ENCODE measurements at regions not wholly inside any gene's neighbourhood (a gene's known extent, or its start where the extent isn't known, plus 50 kb on each side); places are given as distances from the start of the nearest gene placed in this dataset.

DNA sequence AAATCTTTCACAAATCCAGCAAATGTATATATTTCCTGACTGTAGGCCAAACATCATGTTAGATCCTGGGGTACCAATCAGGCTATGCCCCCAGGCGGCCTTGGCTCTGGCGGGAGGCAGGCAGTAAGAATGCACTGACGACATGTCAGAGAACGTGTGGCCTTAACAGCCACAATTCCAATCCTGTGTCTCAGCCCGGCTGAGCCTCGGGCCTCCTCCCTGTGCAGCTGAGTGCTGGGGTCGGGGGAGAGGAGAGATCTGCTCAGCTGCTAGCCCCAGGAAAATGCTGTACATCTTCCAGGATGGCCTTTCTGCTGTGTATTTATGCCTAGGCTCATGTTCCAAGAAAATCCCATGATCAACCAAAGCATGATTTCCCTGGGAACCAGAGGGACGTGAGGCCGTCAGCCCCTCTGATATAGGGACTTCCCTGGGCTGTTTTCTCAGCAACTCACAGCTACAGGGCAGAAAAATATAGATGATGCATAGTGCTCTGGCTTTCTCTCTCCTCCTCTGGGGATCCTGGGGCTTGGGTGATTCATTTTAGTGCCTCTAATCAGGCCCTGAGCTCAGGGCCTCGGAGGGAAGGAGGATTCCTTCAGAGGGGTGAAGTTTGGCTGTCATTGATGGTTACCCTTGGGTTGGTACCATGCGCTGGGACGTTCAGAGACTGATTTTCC lies 604.0 kb downstream of the HS3ST4 start:
- DNase-seq = no peak

GRCh38 chr16:26301516-26301915 lies 609.8 kb downstream of the HS3ST4 start:
- no peak for DNase-seq

DNA sequence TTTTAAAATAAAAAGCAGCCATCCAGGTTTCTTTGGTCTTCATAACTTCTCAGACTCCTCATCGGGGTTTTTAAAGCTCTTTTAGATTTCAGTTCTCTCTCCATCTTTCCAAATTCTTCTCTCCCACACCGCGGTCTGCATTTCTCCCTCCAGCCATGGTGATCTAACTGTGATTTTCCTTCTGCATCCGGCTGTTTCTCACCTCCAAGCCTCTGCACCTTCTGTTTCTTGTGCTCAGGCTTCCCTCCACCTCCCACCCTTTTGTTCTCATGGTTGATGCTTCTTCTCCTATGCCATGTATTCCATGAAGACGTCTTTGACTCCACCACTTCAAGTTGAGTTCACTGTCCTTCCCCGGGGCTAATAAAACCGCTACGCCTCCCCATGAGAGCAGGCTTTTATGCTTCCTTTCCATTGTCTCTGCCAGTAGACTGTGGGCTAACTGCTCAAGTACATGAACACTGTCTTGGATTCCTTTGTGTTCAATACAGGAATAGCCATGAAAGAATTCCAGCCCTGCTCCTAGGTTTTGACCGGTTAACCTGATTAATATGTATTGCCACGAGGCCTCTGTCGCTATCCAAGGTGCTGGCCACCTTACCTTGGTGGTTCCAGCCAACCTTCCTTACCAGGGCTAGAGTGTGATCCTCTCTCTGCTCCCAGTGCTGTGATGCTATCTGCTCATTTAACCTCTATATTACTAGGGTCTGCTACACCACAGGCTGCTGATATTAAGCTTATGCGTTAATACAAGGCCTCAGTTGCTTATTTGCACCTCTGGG lies 625.1 kb downstream of the HS3ST4 start:
- DNase-seq = no peak

DNA sequence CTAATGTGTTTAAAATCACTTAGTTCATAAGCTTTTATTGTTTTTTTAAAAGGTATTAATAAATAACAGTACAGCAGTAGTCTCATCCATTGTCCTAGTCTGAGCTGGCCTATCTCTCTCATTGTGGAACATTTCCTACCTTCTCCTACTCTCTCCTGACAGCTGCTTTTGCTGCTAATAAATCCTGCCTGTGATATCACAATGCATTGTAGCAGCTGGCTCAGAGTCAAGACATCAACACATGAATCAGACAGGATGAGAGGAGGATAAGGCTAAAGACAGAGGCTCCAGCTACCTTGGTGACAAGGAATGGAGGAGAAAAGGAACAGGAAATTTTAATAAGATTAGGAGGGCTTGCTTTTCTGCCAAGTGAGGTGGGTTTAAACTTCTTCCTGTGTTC lies 626.1 kb downstream of the HS3ST4 start:
- DNase-seq = no peak

GRCh38 chr16:26330654-26331053 lies 638.9 kb downstream of the HS3ST4 start:
- no peak for DNase-seq

DNA sequence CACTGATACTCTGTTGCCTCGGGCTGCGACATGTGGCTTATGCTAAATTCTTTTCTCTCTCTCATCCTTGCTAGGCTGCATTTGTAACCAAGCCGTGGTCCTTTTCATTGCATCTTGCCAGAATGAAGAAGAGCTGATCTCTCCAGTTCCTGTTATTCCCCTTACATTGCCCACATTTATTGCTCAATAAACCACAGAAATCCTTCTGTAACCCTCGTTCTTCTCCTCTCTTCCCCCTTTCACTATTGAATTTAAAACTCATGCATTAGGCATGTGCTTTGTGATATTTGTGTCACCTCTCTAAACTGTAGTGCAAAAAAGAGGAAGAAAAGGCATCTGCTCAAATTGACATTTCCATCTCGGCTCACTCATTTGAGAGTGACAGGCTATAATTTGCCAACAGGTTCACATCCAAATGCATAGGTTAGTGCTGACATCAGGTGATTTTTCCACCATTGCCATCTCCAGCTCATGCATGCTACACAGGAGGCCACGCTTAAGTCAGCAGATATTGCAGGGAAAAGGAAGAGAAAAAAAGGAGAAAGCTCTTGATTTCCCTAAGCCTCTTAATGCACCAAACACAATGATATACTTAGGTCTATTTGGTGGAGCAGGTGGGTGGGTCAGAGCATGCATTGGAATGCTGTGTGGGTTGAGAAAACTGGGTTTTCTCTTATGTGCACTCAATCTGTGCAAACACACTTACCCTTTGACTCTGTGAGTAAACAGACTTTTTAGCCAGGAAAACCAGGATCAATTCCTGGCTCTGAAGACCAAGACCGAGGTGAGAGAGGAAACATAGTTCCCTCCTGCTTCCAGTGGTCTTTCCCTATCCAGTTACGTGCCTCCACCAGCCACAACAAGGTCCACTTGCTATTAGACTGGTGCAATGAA lies 642.7 kb downstream of the HS3ST4 start:
- DNase-seq = peak; percentile 2 to 11

DNA sequence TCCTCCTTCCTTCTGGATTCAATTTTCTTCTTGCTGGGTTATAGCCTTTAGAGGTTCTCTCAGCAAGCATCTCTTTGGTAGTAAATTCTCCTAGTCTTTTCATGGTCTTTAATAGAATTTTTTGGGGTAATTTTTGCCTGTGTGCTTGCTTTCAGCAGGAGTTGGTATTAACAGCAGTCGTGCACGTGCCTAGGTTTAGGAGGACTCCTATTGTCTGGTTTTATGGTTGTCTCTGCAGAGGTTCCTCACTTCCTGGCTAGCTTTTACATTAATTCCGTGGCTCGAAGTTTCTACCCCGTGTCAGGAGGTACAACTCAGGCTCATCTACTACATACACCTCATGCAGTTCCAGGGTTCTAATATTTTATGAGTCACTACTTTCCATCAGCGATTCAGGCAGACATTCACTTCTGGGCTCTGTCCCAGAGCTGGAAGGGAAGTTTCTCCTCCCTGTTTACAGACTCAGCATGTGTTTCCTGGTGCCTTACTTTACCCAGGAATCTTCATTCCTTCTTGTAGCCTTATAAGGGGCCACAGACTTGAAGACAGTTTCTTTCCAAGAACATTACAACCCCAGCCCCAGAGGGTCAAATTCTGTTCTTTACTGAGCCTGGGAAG lies 643.6 kb downstream of the HS3ST4 start:
- no peak for DNase-seq

- no peak for DNase-seq
Observed at GRCh38 chr16:26342621-26343020, 650.9 kb downstream of the HS3ST4 start.

- no peak for DNase-seq
Observed at GRCh38 chr16:26344240-26344776, 652.5 kb downstream of the HS3ST4 start.

- no peak for DNase-seq
Observed at GRCh38 chr16:26344976-26345375, 653.2 kb downstream of the HS3ST4 start.

DNA sequence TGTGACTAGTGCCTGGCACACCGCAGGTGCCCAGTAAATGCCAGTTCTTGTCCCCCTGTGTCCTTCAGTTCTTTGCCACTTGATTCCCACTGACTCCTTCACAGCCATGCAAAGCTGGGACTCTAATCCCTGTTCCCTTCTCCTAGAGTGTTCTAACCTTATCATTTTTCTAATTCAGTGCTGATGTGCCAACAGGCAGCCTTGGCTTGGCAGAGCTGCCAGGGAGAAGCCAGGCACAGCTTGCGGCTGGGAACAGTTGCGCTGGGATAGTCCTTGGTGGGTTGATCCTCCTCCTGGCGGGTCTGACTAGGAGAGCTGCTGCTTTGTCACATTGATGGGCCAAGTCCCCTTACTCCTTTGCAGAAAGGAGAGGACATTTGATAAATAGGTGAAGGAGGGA lies 654.2 kb downstream of the HS3ST4 start:
- no peak for DNase-seq

GRCh38 chr16:26348095-26348494 lies 656.3 kb downstream of the HS3ST4 start:
- DNase-seq = no peak

DNA sequence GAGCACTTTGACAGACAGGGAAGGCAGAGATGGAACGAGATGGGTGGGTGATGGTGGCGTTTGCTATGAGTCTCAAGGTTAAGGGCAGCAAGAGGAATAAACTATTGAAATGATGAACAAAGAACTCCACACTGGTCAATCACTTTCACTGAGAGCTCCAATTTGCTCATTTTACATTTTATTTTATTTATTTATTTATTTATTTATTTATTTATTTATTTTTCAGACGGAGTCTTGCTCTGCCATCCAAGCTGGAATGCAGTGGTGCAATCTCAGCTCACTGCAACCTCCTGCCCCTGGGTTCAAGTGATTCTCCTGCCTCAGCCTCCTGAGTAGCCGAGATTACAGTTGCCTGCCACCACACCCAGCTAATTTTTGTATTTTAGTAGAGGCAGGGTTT lies 669.1 kb downstream of the HS3ST4 start:
- DNase-seq = no peak

DNA sequence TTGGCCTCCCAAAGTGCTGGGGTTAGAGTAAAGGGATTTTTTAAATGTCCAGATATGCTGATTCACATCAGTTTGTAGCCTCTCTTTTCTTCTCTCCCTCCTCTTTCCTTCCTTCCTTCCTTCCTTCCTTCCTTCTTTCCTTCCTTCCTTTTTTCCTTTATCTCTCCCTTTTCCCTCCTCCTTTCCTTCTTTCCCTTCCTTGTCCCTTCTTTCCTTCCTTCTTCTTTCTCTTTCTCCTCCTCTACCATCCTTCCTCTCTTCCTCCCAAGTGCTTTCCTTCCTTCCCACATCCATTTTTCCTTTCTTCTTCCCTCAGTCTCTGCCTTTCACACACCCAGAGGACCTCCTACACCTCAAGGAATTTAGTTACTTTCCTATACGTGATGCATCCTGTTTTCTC lies 671.8 kb downstream of the HS3ST4 start:
- DNase-seq = no peak

DNA sequence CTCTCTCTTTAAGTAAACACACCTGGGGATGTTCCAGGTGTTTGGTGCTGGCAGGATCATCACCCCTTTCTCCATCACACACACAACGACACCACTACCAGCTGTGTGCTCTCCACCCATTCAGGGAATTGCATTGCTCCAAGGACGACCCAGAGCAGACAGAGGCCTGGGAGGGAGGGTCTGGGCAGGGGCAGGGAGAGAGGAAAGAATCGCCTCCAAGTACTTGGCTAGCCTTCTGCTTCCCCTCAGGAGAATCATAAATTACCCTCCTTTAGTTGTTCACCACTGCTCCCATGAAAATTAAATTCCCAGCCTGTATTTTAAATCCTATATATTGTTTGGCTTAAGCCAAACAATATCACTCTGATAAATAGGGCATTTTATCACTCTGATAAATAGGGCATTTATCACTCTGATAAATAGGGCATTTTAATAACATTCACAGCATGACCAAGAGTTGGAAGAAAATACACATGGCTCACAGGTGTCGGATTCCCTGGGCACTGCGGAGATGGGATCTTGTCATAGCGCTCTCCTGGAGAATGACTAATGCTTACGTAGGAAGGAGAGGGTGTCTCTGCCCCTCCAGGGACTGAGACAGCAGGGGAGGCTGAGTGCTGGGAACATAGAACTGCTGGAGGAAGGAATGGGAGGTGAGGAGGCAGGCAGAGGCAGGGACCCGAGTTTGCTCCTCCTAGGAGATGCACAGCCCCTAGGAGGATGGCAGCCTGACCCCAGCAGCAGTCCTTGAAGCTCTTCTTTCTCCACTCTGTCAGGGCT lies 673.6 kb downstream of the HS3ST4 start:
- no peak for DNase-seq

DNA sequence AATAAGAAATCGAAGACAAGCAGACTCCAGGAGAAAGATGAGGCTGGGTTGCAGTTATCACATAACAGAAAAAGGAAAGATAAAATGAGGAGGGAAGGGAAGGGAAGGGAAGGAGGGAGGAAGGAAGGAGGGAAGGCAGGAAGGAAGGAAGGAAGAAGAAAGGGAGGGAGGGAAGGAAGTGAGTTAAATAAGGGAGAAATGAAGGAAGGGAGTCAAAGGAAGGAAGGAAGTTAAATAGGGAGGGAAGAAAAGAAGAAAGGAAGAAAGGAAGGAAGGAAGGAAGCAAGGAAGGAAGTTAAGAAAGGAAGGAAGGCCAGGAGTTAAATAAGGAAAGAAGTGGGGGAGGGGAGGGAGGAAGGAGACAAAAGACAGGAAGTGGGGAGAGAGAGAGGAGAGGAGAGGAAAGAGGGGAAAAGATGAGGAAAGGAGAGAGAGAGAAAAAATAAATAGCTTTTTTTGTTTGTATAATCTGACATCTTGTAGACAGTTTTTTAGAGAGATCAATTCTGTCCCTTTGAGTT lies 679.6 kb downstream of the HS3ST4 start:
- DNase-seq = no peak

GRCh38 chr16:26374279-26374925 lies 682.6 kb downstream of the HS3ST4 start:
- no peak for DNase-seq

GRCh38 chr16:26382586-26382985 lies 684.1 kb upstream of the C16orf82 start:
- DNase-seq = no peak

GRCh38 chr16:26386096-26386495 lies 680.6 kb upstream of the C16orf82 start:
- DNase-seq = no peak

GRCh38 chr16:26391833-26392232 lies 674.9 kb upstream of the C16orf82 start:
- no peak for DNase-seq

DNA sequence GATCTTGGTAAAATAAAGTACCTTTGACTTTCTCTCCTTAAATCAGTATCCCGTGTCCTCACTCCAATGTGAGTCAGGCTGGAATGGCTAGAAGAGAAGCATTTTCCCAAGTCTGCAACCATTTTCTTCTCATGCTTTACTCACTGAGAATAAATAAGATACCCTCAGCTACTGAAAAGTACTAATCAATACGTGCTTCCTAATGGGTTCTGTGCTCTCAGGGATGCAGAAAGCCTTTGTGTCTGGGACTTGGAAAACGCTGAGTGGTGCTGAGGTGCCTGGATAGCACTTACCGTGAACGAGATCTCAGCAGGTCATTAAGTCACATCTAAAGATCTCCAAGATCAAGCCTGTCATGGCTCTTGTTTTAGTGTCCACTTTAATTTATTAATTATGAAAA lies 672.3 kb upstream of the C16orf82 start:
- DNase-seq = no peak
